AG04449 (cell line): ENCODE measurements at regions not wholly inside any gene's neighbourhood (a gene's known extent, or its start where the extent isn't known, plus 50 kb on each side); places are given as distances from the start of the nearest gene placed in this dataset.
"Not testable (repeated sequence)": the region's sequence is repeated elsewhere in the genome, so short reads cannot be mapped to it uniquely, and the experiment has no call there.

Experiments used
- CTCF ChIA-PET: fragments of 350-600 bp; formaldehyde crosslinking; extraction: SDS; loops from one replicate; lab custom pipeline; 2021; ENCODE audit warnings: antibody characterized with exemption; lab: Yijun Ruan, JAX
- POLR2A ChIA-PET: fragments of 400-600, 350-600 bp; formaldehyde crosslinking; extraction: SDS; loops from one replicate; lab custom pipeline; 2020; ENCODE audit warnings: antibody characterized with exemption, inconsistent platforms; lab: Yijun Ruan, JAX
- DNase-seq: peaks from one replicate; pipeline ENCODE4 v3.0.0-alpha.2; 2010; ENCODE audit warnings: low read depth, low spot score
- H3K4me3 ChIP-seq: 2 replicates; pipeline ENCODE4 v1.5.1; 2011; ENCODE audit warnings: low read depth, mild to moderate bottlenecking, control low read depth, low read length
- TF ChIP-seq, protein P1 (sequence below): IDR thresholded peaks from one replicate; pipeline ENCODE4 v1.5.1; 2011; ENCODE audit warnings: mild to moderate bottlenecking, moderate library complexity, low read length, control low read depth, inconsistent platforms; ENCODE audit not compliant: insufficient read depth; ENCODE audit errors: missing control alignments

DNA sequence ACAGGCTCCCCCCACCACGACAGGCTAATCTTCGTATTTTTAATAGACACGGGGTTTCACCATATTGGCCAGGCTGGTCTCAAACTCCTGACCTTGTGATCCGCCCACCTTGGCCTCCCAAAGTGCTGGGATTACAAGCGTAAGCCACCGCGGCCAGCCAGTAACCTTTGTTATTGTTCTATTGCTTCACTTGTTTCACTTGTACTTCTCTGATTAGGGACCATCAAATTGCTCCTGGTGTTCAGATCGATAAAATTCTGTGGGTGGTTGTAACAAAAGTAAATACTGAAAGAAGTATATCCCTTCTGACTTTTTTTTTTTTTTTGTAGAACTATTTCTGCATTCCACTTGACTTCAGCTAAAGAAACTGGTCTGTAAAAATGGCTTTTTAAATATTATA is 445.5 kb upstream of the CDH10 start:
- CTCF ChIA-PET, result no interaction called here
- DNase-seq, result no peak
- POLR2A ChIA-PET, result no interaction called here
- no peak overlapping the region for H3K4me3 ChIP-seq
- TF ChIP-seq, protein P1, sequence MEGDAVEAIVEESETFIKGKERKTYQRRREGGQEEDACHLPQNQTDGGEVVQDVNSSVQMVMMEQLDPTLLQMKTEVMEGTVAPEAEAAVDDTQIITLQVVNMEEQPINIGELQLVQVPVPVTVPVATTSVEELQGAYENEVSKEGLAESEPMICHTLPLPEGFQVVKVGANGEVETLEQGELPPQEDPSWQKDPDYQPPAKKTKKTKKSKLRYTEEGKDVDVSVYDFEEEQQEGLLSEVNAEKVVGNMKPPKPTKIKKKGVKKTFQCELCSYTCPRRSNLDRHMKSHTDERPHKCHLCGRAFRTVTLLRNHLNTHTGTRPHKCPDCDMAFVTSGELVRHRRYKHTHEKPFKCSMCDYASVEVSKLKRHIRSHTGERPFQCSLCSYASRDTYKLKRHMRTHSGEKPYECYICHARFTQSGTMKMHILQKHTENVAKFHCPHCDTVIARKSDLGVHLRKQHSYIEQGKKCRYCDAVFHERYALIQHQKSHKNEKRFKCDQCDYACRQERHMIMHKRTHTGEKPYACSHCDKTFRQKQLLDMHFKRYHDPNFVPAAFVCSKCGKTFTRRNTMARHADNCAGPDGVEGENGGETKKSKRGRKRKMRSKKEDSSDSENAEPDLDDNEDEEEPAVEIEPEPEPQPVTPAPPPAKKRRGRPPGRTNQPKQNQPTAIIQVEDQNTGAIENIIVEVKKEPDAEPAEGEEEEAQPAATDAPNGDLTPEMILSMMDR, result no peak

DNA sequence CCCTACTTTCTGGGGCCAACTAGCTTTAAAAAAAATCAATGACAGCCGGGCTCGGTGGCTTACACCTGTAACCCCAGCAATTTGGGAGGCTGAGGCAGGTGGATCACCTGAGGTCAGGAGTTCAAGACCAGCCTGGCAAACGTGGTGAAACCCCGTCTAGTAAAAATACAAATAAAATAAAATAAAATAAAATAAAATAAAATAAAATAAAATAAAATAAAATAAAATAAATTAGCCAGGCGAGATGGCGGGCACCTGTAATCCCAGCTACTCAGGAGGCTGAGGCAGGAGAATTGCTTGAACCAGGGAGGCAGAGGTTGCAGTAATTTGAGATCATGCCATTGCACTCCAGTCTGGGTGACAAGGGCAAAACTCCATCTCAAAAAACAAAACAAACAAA is 443.9 kb upstream of the CDH10 start:
- CTCF ChIA-PET, POLR2A ChIA-PET, H3K4me3 ChIP-seq, DNase-seq: not testable (repeated sequence)

DNA sequence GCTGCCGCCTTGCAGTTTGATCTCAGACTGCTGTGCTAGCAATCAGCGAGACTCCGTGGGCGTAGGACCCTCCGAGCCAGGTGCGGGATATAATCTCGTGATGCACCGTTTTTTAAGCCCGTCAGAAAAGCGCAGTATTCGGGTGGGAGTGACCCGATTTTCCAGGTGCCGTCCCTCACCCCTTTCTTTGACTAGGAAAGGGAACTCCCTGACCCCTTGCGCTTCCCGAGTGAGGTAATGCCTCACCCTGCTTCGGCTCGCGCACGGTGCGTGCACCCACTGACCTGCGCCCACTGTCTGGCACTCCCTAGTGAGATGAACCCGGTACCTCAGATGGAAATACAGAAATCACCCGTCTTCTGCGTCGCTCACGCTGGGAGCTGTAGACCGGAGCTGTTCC is 438.5 kb upstream of the CDH10 start:
- DNase-seq, CTCF ChIA-PET, H3K4me3 ChIP-seq, POLR2A ChIA-PET: not testable (repeated sequence)

DNA sequence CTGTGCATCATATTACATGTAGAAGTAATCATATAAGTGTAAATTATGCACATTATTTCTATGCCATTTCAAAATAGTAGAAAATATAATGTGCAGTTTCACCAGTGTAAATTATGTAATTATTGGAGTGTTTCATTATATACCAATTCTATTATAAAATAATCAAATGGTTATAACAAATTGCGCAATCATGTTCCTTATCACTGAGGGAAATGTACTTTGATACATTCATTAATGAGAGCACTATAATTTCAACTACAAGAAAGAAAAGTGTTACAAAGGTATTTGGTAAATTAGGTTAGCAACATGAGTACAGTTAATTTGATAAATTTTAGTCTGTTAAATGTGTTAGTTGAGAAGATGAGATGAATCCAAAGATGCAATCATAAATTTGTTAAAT is 421.5 kb upstream of the CDH10 start:
- no peak for DNase-seq
- CTCF ChIA-PET, result no interaction called here
- POLR2A ChIA-PET, result no interaction called here
- no peak overlapping the region for H3K4me3 ChIP-seq
- TF ChIP-seq, protein P1, result no peak

DNA sequence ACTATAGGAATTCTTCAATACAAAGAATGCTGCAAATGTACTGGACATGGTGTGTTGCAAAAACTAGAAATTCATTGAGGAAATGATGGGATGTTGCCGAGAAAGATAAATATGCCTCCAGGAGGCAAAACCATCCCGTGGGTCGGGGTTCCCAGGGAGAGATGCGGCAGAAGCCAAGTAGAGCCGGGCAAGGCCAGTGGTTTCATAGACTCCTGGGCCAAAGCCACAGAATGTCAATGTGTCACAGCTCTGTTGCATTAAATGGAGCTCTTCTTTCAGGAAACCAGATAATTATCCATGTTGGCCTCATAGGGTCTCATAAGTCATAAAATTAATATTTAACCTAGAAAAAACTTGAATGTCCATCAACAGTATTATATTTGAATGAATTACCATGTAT is 419.5 kb upstream of the CDH10 start:
- no peak overlapping the region for H3K4me3 ChIP-seq
- ChIA-PET CTCF (no interaction called here), POLR2A (no interaction called here)
- TF ChIP-seq, protein P1, result no peak
- DNase-seq, result no peak

DNA sequence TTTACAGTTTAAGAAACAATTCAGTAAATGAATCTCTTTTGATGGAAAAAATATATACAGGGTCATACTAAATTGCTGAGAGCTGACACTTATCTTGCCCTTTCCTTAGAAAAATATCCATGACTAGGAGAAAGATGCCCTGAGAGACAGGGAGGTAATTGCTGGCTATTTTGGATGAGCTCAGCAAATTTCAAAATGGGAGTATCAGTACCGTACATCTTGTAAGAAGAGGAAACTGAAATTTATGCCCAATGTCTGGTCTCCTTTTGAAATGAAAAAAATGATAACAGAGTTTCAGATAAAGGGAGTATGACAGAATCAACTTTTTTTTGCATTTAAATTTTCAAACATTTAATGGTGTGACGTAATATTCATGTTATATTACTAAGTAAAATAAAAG is 415.8 kb upstream of the CDH10 start:
- TF ChIP-seq, protein P1, result no peak
- ChIA-PET CTCF (no interaction called here), POLR2A (no interaction called here)
- no peak overlapping the region for H3K4me3 ChIP-seq
- no peak for DNase-seq

DNA sequence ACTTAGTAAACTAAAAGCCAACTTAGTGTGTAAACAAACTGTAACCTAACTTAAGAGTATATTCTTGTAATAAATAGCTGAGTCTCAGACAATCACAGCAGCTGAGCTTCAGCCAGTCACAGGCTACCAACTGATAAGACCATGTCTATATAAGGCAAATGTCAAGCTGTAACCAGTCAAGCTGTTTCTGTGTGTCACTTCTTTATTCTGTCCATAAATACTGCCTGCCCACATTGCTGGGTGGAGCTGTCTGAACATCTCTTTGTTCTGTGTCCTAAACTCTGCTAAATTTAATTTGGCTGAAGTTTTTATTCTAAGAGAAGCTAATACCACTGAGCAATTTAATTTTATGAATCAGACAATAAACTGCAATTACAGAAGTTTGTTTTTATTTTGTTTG is 412.1 kb upstream of the CDH10 start:
- ChIA-PET POLR2A (no interaction called here), CTCF (no interaction called here)
- TF ChIP-seq, protein P1, result no peak
- H3K4me3 ChIP-seq, result no peak overlapping the region
- no peak for DNase-seq
